GM12892 (cell line): ENCODE measurements at regions not wholly inside any gene's neighbourhood (a gene's known extent, or its start where the extent isn't known, plus 50 kb on each side); places are given as distances from the start of the nearest gene placed in this dataset.

Experiments used
- DNase-seq: peaks from one replicate; pipeline ENCODE4 v3.0.0; 2011; ENCODE audit not compliant: insufficient read length
- FAIRE-seq: peaks from 2 replicates; lab custom pipeline; 2011; peaks lifted over from hg19 to GRCh38; lab: Jason Lieb, UNC
- POLR2A ChIP-seq: IDR thresholded peaks from 2 replicates; pipeline ENCODE4 v1.6.1; 2011; ENCODE audit warnings: low read depth, low read length, control low read depth
- POLR2AphosphoS5 ChIP-seq: IDR thresholded peaks from 2 replicates; pipeline ENCODE4 v1.6.1; 2011; ENCODE audit warnings: low read depth, low read length, control low read depth
- TAF1 ChIP-seq: IDR thresholded peaks from 2 replicates; pipeline ENCODE4 v1.6.1; 2011; ENCODE audit warnings: low read depth, mild to moderate bottlenecking, control low read depth, low read length, borderline replicate concordance

DNA sequence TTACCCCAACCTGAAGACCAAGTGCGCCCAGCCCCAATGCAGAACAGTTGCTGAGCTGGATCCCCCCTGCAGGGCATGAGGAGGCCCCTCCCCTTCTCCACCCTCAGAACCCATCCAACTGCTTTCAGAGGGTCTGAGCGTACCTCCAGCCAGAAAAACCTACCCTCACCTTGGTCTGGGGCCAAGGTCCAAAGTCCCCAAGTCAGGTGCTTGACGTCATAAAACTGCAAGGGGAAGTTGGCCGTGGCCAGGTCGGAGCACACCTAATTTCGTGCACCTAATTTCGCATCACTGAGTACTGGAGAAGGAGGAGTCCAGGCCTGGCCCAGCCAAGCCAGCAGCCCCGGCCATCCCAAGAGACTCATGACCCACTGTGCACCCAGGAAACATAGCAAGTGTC is 289.8 kb downstream of the CTTN start:
- TF ChIP-seq POLR2A: no peak
- no peak for TF ChIP-seq POLR2AphosphoS5

GRCh38 chr11:70689764-70690163 is 291.4 kb downstream of the CTTN start:
- no peak for FAIRE-seq
- no peak for TF ChIP-seq POLR2A
- TF ChIP-seq TAF1: no peak
- TF ChIP-seq POLR2AphosphoS5: no peak
- DNase-seq: no peak

More for the DNA sequence above, 289.8 kb downstream of the CTTN start:
- no peak for DNase-seq
- no peak for FAIRE-seq

- DNase-seq (no peak), FAIRE-seq (no peak)
- TF ChIP-seq POLR2A (no peak), POLR2AphosphoS5 (no peak), TAF1 (no peak)
Observed at GRCh38 chr11:70692131-70692530, 293.8 kb downstream of the CTTN start.

DNA sequence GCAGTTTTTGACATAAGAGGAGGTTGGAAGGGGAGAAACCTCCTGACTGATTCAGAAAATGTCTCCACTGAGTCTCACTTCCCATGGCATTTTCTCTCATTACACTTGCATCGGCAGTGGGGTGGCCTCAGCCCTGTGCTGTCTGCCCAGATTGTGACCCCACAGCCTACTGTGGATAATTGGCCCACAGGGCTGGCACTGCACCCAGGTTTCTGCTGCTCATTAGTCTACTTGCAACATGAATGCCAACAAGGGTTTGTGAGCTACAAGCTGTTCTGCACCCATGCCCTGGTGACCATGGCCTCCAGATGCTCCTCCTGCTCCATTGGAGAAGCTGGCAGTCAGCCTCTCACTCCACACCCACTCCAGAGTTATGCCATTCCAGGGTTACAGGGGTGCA is 296.0 kb downstream of the CTTN start:
- FAIRE-seq: no peak
- TF ChIP-seq POLR2AphosphoS5 (no peak), TAF1 (no peak), POLR2A (no peak)
- no peak for DNase-seq

DNA sequence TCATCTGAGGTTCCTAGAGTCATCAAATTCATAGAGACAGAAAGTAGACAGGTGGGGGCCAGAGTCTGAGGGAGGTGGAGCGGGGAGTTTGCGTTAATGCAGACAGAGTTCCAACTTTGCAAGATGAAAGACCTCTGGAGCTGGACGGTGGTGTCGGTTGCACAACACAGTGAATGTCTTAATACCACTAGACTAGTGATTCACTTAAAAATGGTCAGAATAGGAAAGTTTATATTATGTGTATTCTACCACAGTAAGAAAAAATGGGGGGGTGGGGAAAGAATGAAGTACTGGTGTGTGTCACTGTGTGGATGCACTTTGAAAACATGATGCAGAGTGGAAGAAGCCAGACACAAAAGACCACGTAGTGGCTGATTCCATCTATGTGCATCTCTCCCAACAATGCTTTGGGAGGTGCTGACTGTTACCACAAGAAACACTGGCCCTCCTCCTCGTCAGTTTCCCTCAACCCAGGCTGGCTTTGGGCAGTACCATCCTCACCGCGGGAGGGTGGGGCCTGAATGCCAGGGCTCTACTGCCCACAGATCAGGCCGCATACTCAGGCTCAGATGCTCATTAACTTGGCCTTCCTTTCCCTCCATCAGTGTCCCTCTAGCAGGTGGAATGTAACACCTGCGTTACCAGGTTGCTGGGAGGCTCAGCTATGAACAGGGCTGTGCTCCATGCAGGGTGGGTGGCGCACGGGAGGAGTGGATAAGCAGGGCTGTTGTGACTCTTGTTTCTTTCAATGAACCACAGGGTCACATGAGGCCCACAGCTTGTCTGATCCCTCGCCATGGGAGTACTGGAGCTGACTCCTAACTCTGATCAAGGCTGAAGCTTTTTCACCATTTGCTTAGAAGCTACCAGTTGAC is 297.0 kb downstream of the CTTN start:
- TF ChIP-seq TAF1 (no peak), POLR2A (no peak), POLR2AphosphoS5 (no peak)
- DNase-seq (no peak), FAIRE-seq (no peak)

DNA sequence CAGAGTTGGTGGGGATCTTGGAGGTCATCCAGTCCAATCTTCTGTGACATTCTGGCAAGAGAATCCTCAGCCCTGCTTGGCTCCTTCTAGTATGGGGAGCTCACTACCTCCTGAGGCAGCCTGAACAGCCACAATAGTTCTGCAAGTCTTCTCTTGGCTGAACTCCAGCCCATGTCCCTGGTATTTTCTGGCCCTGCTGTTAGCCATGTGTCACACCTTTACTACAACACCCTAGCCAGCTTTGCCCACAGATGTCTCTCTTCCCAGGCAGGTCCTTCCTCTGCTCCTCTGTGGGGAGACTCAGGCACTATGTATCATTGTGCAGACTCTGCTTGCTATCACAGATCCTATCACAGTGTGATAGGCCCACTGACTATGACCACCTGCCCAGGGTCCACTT is 297.7 kb downstream of the CTTN start:
- no peak for TF ChIP-seq TAF1
- no peak for TF ChIP-seq POLR2A
- no peak for TF ChIP-seq POLR2AphosphoS5
- no peak for FAIRE-seq
- DNase-seq: no peak

DNA sequence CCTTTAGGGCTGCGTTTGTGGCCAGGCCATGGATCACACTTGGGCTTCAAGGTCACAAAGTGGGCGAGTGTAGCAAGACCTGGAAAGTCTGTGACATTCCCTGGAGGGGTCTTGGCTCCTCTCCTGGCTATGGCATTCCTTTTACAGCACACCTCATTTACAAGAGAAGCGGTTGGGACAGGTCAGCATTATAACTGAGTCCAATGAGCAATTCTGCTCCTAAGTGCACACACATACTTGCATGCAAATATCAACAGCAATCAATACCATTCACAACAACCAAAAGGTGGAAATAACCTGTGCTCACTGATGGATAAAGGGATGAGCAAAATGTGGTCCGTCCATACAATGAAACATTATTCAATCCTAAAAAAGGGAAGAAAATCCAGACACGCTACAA is 298.2 kb downstream of the CTTN start:
- no peak for TF ChIP-seq POLR2AphosphoS5
- no peak for TF ChIP-seq TAF1
- TF ChIP-seq POLR2A: no peak
- DNase-seq (no peak), FAIRE-seq (no peak)

DNA sequence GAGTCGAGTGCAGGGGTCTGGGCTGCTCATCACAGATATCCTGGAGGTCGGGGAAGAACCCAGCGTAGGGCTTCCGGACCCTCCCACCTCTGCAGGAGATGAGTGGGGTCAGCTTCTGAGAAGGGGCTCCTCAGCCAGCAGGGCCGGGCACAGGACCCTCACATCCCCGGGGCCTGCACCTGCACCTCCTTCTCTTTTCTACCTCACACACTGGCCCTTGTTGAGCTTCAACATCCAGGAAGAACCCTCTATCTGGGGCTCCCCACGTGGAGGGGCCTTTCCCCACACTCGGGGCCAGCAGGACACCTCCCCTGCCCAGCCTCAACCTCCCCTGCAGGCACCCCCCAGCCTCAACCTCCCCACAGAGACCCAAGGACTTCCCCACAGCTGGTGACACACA is 299.4 kb downstream of the CTTN start:
- DNase-seq: no peak
- no peak for FAIRE-seq
- TF ChIP-seq TAF1 (no peak), POLR2A (no peak), POLR2AphosphoS5 (no peak)

GRCh38 chr11:70698871-70699270 is 300.5 kb downstream of the CTTN start:
- TF ChIP-seq POLR2A: no peak
- no peak for TF ChIP-seq TAF1
- no peak for TF ChIP-seq POLR2AphosphoS5
- FAIRE-seq: no peak
- DNase-seq: no peak

- DNase-seq (no peak), FAIRE-seq (no peak)
- TF ChIP-seq POLR2A (no peak), TAF1 (no peak), POLR2AphosphoS5 (no peak)
Observed at GRCh38 chr11:70699294-70700221, 301.2 kb downstream of the CTTN start.

DNA sequence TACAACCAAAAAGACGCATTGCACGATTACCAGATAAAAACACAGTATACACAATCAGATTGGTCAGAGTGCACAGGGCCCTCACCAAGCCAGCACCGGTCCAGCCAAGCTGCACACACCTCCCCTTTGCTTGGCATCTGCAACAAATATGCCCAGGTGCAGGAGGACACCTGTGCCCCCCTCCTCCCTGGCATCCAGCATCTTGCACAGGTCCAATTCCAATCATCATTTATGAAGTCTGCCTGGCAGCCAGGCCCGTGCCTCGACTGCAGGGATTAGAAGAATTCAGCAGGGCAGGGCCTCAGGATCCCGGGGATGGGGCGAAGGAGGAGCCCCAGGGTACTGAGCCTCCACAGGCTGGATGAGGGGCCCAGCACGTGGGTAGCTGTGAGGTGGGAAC is 302.1 kb downstream of the CTTN start:
- TF ChIP-seq POLR2AphosphoS5: no peak
- TF ChIP-seq POLR2A: no peak
- TF ChIP-seq TAF1: no peak
- no peak for DNase-seq
- no peak for FAIRE-seq

DNA sequence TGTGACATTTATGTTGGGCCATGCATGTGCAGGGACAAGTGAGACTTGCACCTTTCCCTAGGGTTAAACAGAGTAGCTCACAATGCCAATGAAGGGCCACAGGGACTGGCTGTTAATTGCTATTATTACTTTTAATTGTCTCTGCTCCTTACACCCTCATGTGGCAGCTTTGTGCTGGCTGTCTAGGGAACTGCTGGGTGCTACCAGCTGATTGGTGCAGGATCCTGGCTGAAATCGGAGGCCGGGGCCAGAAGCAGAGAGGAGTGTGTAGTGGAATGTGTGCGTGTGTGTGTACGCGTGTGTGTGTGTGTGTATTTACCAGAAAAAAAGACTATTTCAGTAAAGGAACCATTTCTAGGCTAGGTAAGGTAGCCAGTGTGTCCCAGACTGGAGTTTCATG is 302.5 kb downstream of the CTTN start:
- FAIRE-seq: no peak
- no peak for DNase-seq
- TF ChIP-seq TAF1 (no peak), POLR2AphosphoS5 (no peak), POLR2A (no peak)
